ENCODE measurements at regions not wholly inside any gene's neighbourhood (a gene's known extent, or its start where the extent isn't known, plus 50 kb on each side); places are given as distances from the start of the nearest gene placed in this dataset.
A peak's percentile ranks its signal among the peaks of the same experiment; 100 is the strongest.

- DNase-seq: peak; percentile 40
Observed at GRCh38 chr1:238242181-238242580, 351.5 kb upstream of the ZP4 start.

GRCh38 chr1:238241607-238242006 is 350.9 kb upstream of the ZP4 start:
- DNase-seq: no peak

- DNase-seq: no peak
Observed at GRCh38 chr1:238239343-238239742, 348.6 kb upstream of the ZP4 start.

GRCh38 chr1:238233966-238234365 is 343.2 kb upstream of the ZP4 start:
- DNase-seq: no peak

- DNase-seq: no peak
Observed at GRCh38 chr1:238232084-238232710, 341.5 kb upstream of the ZP4 start.

- DNase-seq: no peak
Observed at GRCh38 chr1:238226810-238227209, 336.1 kb upstream of the ZP4 start.

- no peak for DNase-seq
Observed at GRCh38 chr1:238223076-238223640, 332.4 kb upstream of the ZP4 start.

- DNase-seq: no peak
Observed at GRCh38 chr1:238221738-238222137, 331.0 kb upstream of the ZP4 start.

- DNase-seq: no peak
Observed at GRCh38 chr1:238214449-238214848, 323.7 kb upstream of the ZP4 start.

GRCh38 chr1:238205045-238205662 is 314.4 kb upstream of the ZP4 start:
- DNase-seq: no peak

- DNase-seq: no peak
Observed at GRCh38 chr1:238201992-238202391, 311.3 kb upstream of the ZP4 start.

GRCh38 chr1:238199325-238199724 is 308.6 kb upstream of the ZP4 start:
- DNase-seq: no peak

- DNase-seq: no peak
Observed at GRCh38 chr1:238196516-238196915, 305.8 kb upstream of the ZP4 start.

GRCh38 chr1:238191170-238191569 is 300.4 kb upstream of the ZP4 start:
- peak; percentile 1 for DNase-seq

- DNase-seq: no peak
Observed at GRCh38 chr1:238187575-238187949, 296.8 kb upstream of the ZP4 start.

- no peak for DNase-seq
Observed at GRCh38 chr1:238186887-238187574, 296.3 kb upstream of the ZP4 start.

- DNase-seq: no peak
Observed at GRCh38 chr1:238177960-238178645, 287.4 kb upstream of the ZP4 start.

GRCh38 chr1:238177351-238177750 is 286.6 kb upstream of the ZP4 start:
- no peak for DNase-seq

GRCh38 chr1:238176441-238176840 is 285.7 kb upstream of the ZP4 start:
- DNase-seq: no peak

- DNase-seq: no peak
Observed at GRCh38 chr1:238171985-238172384, 281.3 kb upstream of the ZP4 start.

- no peak for DNase-seq
Observed at GRCh38 chr1:238161955-238162354, 271.2 kb upstream of the ZP4 start.

- no peak for DNase-seq
Observed at GRCh38 chr1:238153939-238154338, 263.2 kb upstream of the ZP4 start.

GRCh38 chr1:238153253-238153652 is 262.5 kb upstream of the ZP4 start:
- no peak for DNase-seq

- DNase-seq: no peak
Observed at GRCh38 chr1:238152119-238152518, 261.4 kb upstream of the ZP4 start.

All from MV-4-11 (cell line).